ENCODE measurements at regions not wholly inside any gene's neighbourhood (a gene's known extent, or its start where the extent isn't known, plus 50 kb on each side); places are given as distances from the start of the nearest gene placed in this dataset.

GRCh38 chr2:79414690-79415089 lies 98.2 kb upstream of the CTNNA2 start:
- no peak overlapping the region for H3K27ac ChIP-seq
- no peaks in the 10 kb centered on the region for H3K27me3 ChIP-seq
- no peaks in the 10 kb centered on the region for H3K9me3 ChIP-seq
- TF ChIP-seq POLR2A (IDR thresholded peaks at IDR 0.05) (no peak), CTCF (IDR thresholded peaks at IDR 0.05) (no peak), EP300 (IDR thresholded peaks at IDR 0.05) (no peak)
- H3K4me3 ChIP-seq: no peak overlapping the region
- H3K4me1 ChIP-seq (ENCODE audit: insufficient read depth): no peaks in the 10 kb centered on the region
- no peak for DNase-seq
- H3K36me3 ChIP-seq: no peaks in the 10 kb centered on the region
- intact Hi-C loops (cut with DNase I): no loop called here
- WGBS, 3 donors: 46 to 72% (median 63%) methylated on average over 2 of the region's 2 CpGs

GRCh38 chr2:79394485-79394859 lies 118.4 kb upstream of the CTNNA2 start:
- no peak for TF ChIP-seq POLR2A (IDR thresholded peaks at IDR 0.05)
- no peak for TF ChIP-seq CTCF (IDR thresholded peaks at IDR 0.05)
- TF ChIP-seq EP300 (IDR thresholded peaks at IDR 0.05): no peak
- no peaks in the 10 kb centered on the region for H3K4me1 ChIP-seq (ENCODE audit: insufficient read depth)
- H3K9me3 ChIP-seq: no peaks in the 10 kb centered on the region
- H3K27ac ChIP-seq: no peak overlapping the region
- H3K27me3 ChIP-seq: no peaks in the 10 kb centered on the region
- H3K4me3 ChIP-seq: no peak overlapping the region
- intact Hi-C loops (cut with DNase I): no loop called here
- DNase-seq: no peak
- H3K36me3 ChIP-seq: no peaks in the 10 kb centered on the region
- WGBS, 3 donors: 41 to 80% (median 66%) methylated on average over 1 of the region's 1 CpG

GRCh38 chr2:79393806-79394484 lies 118.9 kb upstream of the CTNNA2 start:
- Histone ChIP-seq H3K27ac (no peak overlapping the region), H3K27me3 (no peaks in the 10 kb centered on the region), H3K4me3 (no peak overlapping the region), H3K9me3 (no peaks in the 10 kb centered on the region), H3K4me1 (ENCODE audit: insufficient read depth) (no peaks in the 10 kb centered on the region), H3K36me3 (no peaks in the 10 kb centered on the region)
- no peak for DNase-seq
- intact Hi-C loops (cut with DNase I): no loop called here
- TF ChIP-seq EP300 (IDR thresholded peaks at IDR 0.05) (no peak), CTCF (IDR thresholded peaks at IDR 0.05) (no peak), POLR2A (IDR thresholded peaks at IDR 0.05) (no peak)
- WGBS, 3 donors: 24 to 34% (median 33%) methylated on average over 9 of the region's 9 CpGs

- Histone ChIP-seq H3K4me1 (ENCODE audit: insufficient read depth) (no peaks in the 10 kb centered on the region), H3K9me3 (no peaks in the 10 kb centered on the region), H3K27me3 (no peaks in the 10 kb centered on the region), H3K27ac (no peak overlapping the region), H3K4me3 (no peak overlapping the region), H3K36me3 (no peaks in the 10 kb centered on the region)
- intact Hi-C loops (cut with DNase I): no loop called here
- DNase-seq: no peak
- TF ChIP-seq CTCF (IDR thresholded peaks at IDR 0.05) (no peak), POLR2A (IDR thresholded peaks at IDR 0.05) (no peak), EP300 (IDR thresholded peaks at IDR 0.05) (no peak)
- whole genome bisulfite sequencing, 3 donors: 55 to 59% (median 55%) methylated on average over 5 of the region's 5 CpGs
These were observed 119.7 kb upstream of the CTNNA2 start for GRCh38 chr2:79393107-79393685.

Measured in ovary (tissue), 7 donors.